K562 (cell line): ENCODE measurements at regions not wholly inside any gene's neighbourhood (a gene's known extent, or its start where the extent isn't known, plus 50 kb on each side); places are given as distances from the start of the nearest gene placed in this dataset.

Experiments used
- ATAC-seq: fragments of 200-7000 bp; cut with Tn5 transposase; 3 replicates; pipeline ENCODE4 v1.9.1; 2020; ENCODE audit warnings: moderate library complexity
- BruUV-seq: library from RNA; stranded (reverse); fragments of 400-500 nt; replicated peaks from 2 replicates; lab custom pipeline; 2021; lab: Mats Ljungman, UMichigan
- CTCF ChIA-PET: fragments of 300-600 bp; formaldehyde crosslinking; extraction: SDS; loops from one replicate; lab custom pipeline; 2021; ENCODE audit warnings: low intra/inter-chr PET ratio; lab: Yijun Ruan, JAX
- POLR2A ChIA-PET: fragments of 300-600, 350-650 bp; sonication (Branson Sonifier 250); formaldehyde crosslinking; extraction: SDS; loops from one replicate; lab custom pipeline; 2021; ENCODE audit warnings: antibody characterized with exemption, inconsistent platforms; lab: Yijun Ruan, JAX
- DNase-seq, 4 experiments: peaks; one replicate each; pipeline versions ENCODE4 v3.0.0 to v3.0.0-alpha.2; 2011 to 2018; ENCODE audit warnings: low spot score in 3 of 4, mixed read lengths in 3 of 4; ENCODE audit errors: extremely low read depth in 1 of 4
- FAIRE-seq: peaks from 2 replicates; lab custom pipeline; 2011; peaks lifted over from hg19 to GRCh38; lab: Jason Lieb, UNC
- H2AFZ ChIP-seq: 2 replicates; pipeline ENCODE4 v1.6.0; 2011; ENCODE audit warnings: low read depth, low read length, control low read depth, inconsistent platforms
- H3K27ac ChIP-seq: fragments of 200-600 bp; 3 replicates; pipeline ENCODE4 v1.8.0; 2011; ENCODE audit warnings: low read depth, mild to moderate bottlenecking, control low read depth, inconsistent platforms, low read length, moderate library complexity, mixed read lengths; ENCODE audit errors: extremely low read depth
- H3K27me3 ChIP-seq, 2 experiments: fragments of 300-600 bp in 1 of 2; 2 replicates in 1 of 2; 3 replicates in 1 of 2; pipeline versions ENCODE4 v1.6.0 to v1.8.0; 2011; ENCODE audit warnings: inconsistent platforms in 2 of 2, low read length in 2 of 2, mild to moderate bottlenecking in 1 of 2, mixed read lengths in 1 of 2, moderate library complexity in 1 of 2; ENCODE audit not compliant: control insufficient read depth in 2 of 2, insufficient read depth in 2 of 2
- H3K36me3 ChIP-seq: fragments of 300-600 bp; 3 replicates; pipeline ENCODE4 v1.8.0; 2011; ENCODE audit warnings: mild to moderate bottlenecking, low read length, inconsistent platforms; ENCODE audit not compliant: control insufficient read depth, insufficient read depth
- H3K4me1 ChIP-seq, 2 experiments: fragments of 200-600 bp in 1 of 2; replicated peaks in 1 of 2; 2 replicates in 1 of 2; 3 replicates in 1 of 2; pipeline versions ENCODE4 v1.5.1 to v1.8.0; 2011; ENCODE audit warnings: inconsistent platforms in 2 of 2, low read length in 2 of 2, mild to moderate bottlenecking in 1 of 2, mixed read lengths in 1 of 2, moderate library complexity in 1 of 2; ENCODE audit not compliant: control insufficient read depth in 2 of 2, insufficient read depth in 2 of 2
- H3K4me2 ChIP-seq: 2 replicates; pipeline ENCODE4 v1.6.1; 2011; ENCODE audit warnings: low read length, control low read depth, inconsistent platforms, mixed read lengths; ENCODE audit not compliant: insufficient read depth
- H3K4me3 ChIP-seq: fragments of 200-600 bp; sonication (generic), shearing (Covaris generic); 2 replicates; pipeline ENCODE4 v1.5.1; 2016; ENCODE audit warnings: control low read depth, inconsistent platforms
- H3K79me2 ChIP-seq: fragments of 200-600 bp; 3 replicates; pipeline ENCODE4 v1.8.0; 2011; ENCODE audit warnings: low read length, inconsistent platforms; ENCODE audit not compliant: control insufficient read depth, insufficient read depth
- H3K9ac ChIP-seq, 2 experiments: 2 replicates each; pipeline versions ENCODE4 v1.6.0 to v1.6.1; 2011; ENCODE audit warnings: low read depth in 2 of 2, low read length in 2 of 2, control low read depth in 1 of 2, inconsistent platforms in 1 of 2, mild to moderate bottlenecking in 1 of 2, mixed read lengths in 1 of 2; ENCODE audit not compliant: insufficient read depth in 1 of 2
- H3K9me1 ChIP-seq: one replicate; pipeline ENCODE4 v1.6.0; 2011; ENCODE audit warnings: inconsistent platforms, mild to moderate bottlenecking, low read length, moderate library complexity; ENCODE audit not compliant: control insufficient read depth, insufficient read depth
- H3K9me3 ChIP-seq: replicated peaks from 2 replicates; pipeline ENCODE4 v1.5.1; 2011; ENCODE audit warnings: low read depth, low read length, inconsistent platforms; ENCODE audit not compliant: control insufficient read depth, insufficient read depth
- H4K20me1 ChIP-seq: replicated peaks from 2 replicates; pipeline ENCODE4 v1.6.1; 2011; ENCODE audit warnings: low read length, inconsistent platforms, mixed read lengths; ENCODE audit not compliant: control insufficient read depth, insufficient read depth
- ADNP ChIP-seq: fragments of 200-800 bp; sonication (Bioruptor generic); IDR thresholded peaks from 2 replicates; pipeline ENCODE4 v1.6.1; 2016; ENCODE audit warnings: missing genetic modification characterization, missing compliant biosample characterization
- BHLHE40 ChIP-seq: IDR thresholded peaks from 2 replicates; pipeline ENCODE4 v1.6.1; 2011; ENCODE audit warnings: low read length, improper control_type of control experiment
- BRCA1 ChIP-seq, 2 experiments: fragments of 450-650 bp in 1 of 2; sonication (generic) in 1 of 2; formaldehyde crosslinking in 1 of 2; IDR thresholded peaks; 2 replicates each; pipeline versions ENCODE4 v1.5.0 to v1.6.1; 2017 to 2020; ENCODE audit warnings: mild to moderate bottlenecking in 1 of 2, missing genetic modification reagents in 1 of 2
- EP300 ChIP-seq: IDR thresholded peaks from 2 replicates; pipeline ENCODE4 v1.6.1; 2012; ENCODE audit warnings: low read length, improper control_type of control experiment
- MAZ ChIP-seq, 2 experiments: fragments of 450-650 bp in 1 of 2; sonication (generic) in 1 of 2; formaldehyde crosslinking; IDR thresholded peaks in 1 of 2; conservative IDR thresholded peaks in 1 of 2; 2 replicates each; pipeline versions ENCODE4 v1.4.0 to v1.5.0; 2020; ENCODE audit warnings: mild to moderate bottlenecking in 1 of 2, missing genetic modification reagents in 1 of 2
- PCBP2 ChIP-seq: fragments of 200-400 bp; formaldehyde crosslinking; IDR thresholded peaks from 2 replicates; pipeline ENCODE4 v1.6.1; 2018; ENCODE audit warnings: low read length, low read depth, mild to moderate bottlenecking, moderate library complexity; ENCODE audit not compliant: poor library complexity, severe bottlenecking
- POLR2A ChIP-seq: fragments of 450-650 bp; conservative IDR thresholded peaks from 2 replicates; pipeline ENCODE4 v1.6.1; 2016
- SMARCC2 ChIP-seq: fragments of 450-650 bp; IDR thresholded peaks from 2 replicates; pipeline ENCODE4 v1.6.1; 2017; ENCODE audit warnings: antibody characterized with exemption, moderate library complexity, mild to moderate bottlenecking, low read depth
- TOE1 ChIP-seq, 2 experiments: fragments of 450-650 bp in 1 of 2; sonication (generic) in 1 of 2; formaldehyde crosslinking in 1 of 2; IDR thresholded peaks; 2 replicates each; pipeline versions ENCODE4 v1.7.1 to v1.8.0; 2016 to 2022; ENCODE audit warnings: borderline replicate concordance in 2 of 2, mild to moderate bottlenecking in 2 of 2, antibody characterized with exemption in 1 of 2, inconsistent platforms in 1 of 2, low read depth in 1 of 2, missing genetic modification reagents in 1 of 2, moderate library complexity in 1 of 2
- TRIM28 ChIP-seq: fragments of 450-650 bp; IDR thresholded peaks from 2 replicates; pipeline ENCODE4 v1.6.1; 2017
- ZC3H11A ChIP-seq: IDR thresholded peaks from 2 replicates; pipeline ENCODE4 v1.6.1; 2012; ENCODE audit warnings: low read depth, low read length, improper control_type of control experiment
- ZKSCAN3 ChIP-seq: fragments of 250-450 bp; sonication (Bioruptor Pico); IDR thresholded peaks from 2 replicates; pipeline ENCODE4 v1.4.0; 2020
- ZNF551 ChIP-seq: fragments of 250-450 bp; sonication (Bioruptor Pico); IDR thresholded peaks from 2 replicates; pipeline ENCODE4 v1.5.0; 2021; ENCODE audit warnings: mild to moderate bottlenecking, moderate library complexity
- ZNF561 ChIP-seq: fragments of 450-650 bp; formaldehyde crosslinking; conservative IDR thresholded peaks from 2 replicates; pipeline ENCODE4 v1.4.0; 2020; ENCODE audit warnings: mild to moderate bottlenecking, moderate library complexity
- WGBS: fragments of 100-300 bp; shearing (Covaris generic); methylation state at CpG from one replicate; pipeline ENCODE4 v1.1.6; 2016; ENCODE audit warnings: low coverage, mixed read lengths; ENCODE audit not compliant: insufficient coverage; ENCODE audit errors: missing lambda C conversion rate; 5-methylcytosine and 5-hydroxymethylcytosine counted together
- in situ Hi-C: fragments of 300-500 bp; cut with MboI; formaldehyde crosslinking; loops from 4 replicates; pipeline ENCODE4 v1.15.0; 2018; ENCODE audit warnings: inconsistent platforms, mixed read lengths
- intact Hi-C: fragments of 100-400 bp; cut with micrococcal nuclease; formaldehyde crosslinking; loops from 2 replicates; pipeline ENCODE4 v1.14.2; 2022
- TF ChIP-seq, protein P1 (sequence below): fragments of 450-650 bp; IDR thresholded peaks from 2 replicates; pipeline ENCODE4 v1.6.1; 2016; ENCODE audit warnings: low read depth, mild to moderate bottlenecking, moderate library complexity
- TF ChIP-seq, protein P2 (sequence below): fragments of 450-650 bp; IDR thresholded peaks from 2 replicates; pipeline ENCODE4 v1.6.1; 2017; ENCODE audit warnings: antibody characterized with exemption, mild to moderate bottlenecking
- TF ChIP-seq, protein P3 (sequence below): fragments of 200-800 bp; sonication (Bioruptor generic); IDR thresholded peaks from 2 replicates; pipeline ENCODE4 v1.6.1; 2017; ENCODE audit warnings: missing genetic modification characterization, missing compliant biosample characterization

DNA sequence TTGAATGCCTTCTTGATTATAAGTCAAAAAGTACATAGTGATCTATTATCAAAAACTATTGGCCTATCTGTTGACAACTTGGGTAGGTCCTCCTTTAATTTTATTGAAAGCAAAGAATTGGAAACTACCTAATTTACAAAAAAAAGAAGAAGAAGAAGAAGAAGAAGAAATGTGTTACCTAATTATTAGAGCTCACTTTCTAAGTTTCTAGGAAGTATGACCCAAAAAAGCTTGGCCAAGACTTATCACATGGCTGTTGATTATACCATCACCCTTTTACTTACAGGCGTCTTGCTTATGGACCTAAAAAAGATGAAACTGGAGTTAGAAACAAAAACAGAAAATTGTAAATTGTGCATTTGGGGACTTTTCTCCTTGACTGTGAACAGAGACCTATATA lies 81.8 kb upstream of the PIK3CG start:
- H3K36me3 ChIP-seq, result peaks cover 59% of the 10 kb centered on the region
- H3K4me1 ChIP-seq, result peaks cover 7 to 38% of the 10 kb centered on the region in 2 experiments; a peak in 4 of 5 replicates
- ChIA-PET CTCF (no interaction called here), POLR2A (interaction anchor here (0.5 to 0.9 kb wide), 3 partner anchors 8 to 1143 kb away, joined by 3 read pairs; no protein-coding TSS in a partner anchor)
- no peaks in the 10 kb centered on the region for H3K9me1 ChIP-seq
- H3K4me2 ChIP-seq, result no peak overlapping the region
- in situ Hi-C loops, result no loop called here
- DNase-seq (no peak), ATAC-seq (no peak), FAIRE-seq (no peak)
- WGBS, result 60% methylated on average over 1 of the region's 1 CpG
- no TSS peak for BruUV-seq
- H3K27ac ChIP-seq, result no peak overlapping the region
- no peak overlapping the region for H3K4me3 ChIP-seq
- peaks cover 81% of the 10 kb centered on the region for H3K79me2 ChIP-seq
- intact Hi-C loops, result no loop called here
- no peak for TF ChIP-seq BHLHE40
- TF ChIP-seq, protein P1, sequence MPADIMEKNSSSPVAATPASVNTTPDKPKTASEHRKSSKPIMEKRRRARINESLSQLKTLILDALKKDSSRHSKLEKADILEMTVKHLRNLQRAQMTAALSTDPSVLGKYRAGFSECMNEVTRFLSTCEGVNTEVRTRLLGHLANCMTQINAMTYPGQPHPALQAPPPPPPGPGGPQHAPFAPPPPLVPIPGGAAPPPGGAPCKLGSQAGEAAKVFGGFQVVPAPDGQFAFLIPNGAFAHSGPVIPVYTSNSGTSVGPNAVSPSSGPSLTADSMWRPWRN, result no peak
- TF ChIP-seq TRIM28, result no peak
- TF ChIP-seq TOE1 (IDR thresholded peaks at IDR 0.05; ENCODE audit: borderline replicate concordance), result no peak
- no peak for TF ChIP-seq TOE1 (CRISPR knock-in tag; IDR thresholded peaks at IDR 0.05; ENCODE audit: borderline replicate concordance, low read depth)
- TF ChIP-seq SMARCC2, result no peak
- TF ChIP-seq, protein P2, sequence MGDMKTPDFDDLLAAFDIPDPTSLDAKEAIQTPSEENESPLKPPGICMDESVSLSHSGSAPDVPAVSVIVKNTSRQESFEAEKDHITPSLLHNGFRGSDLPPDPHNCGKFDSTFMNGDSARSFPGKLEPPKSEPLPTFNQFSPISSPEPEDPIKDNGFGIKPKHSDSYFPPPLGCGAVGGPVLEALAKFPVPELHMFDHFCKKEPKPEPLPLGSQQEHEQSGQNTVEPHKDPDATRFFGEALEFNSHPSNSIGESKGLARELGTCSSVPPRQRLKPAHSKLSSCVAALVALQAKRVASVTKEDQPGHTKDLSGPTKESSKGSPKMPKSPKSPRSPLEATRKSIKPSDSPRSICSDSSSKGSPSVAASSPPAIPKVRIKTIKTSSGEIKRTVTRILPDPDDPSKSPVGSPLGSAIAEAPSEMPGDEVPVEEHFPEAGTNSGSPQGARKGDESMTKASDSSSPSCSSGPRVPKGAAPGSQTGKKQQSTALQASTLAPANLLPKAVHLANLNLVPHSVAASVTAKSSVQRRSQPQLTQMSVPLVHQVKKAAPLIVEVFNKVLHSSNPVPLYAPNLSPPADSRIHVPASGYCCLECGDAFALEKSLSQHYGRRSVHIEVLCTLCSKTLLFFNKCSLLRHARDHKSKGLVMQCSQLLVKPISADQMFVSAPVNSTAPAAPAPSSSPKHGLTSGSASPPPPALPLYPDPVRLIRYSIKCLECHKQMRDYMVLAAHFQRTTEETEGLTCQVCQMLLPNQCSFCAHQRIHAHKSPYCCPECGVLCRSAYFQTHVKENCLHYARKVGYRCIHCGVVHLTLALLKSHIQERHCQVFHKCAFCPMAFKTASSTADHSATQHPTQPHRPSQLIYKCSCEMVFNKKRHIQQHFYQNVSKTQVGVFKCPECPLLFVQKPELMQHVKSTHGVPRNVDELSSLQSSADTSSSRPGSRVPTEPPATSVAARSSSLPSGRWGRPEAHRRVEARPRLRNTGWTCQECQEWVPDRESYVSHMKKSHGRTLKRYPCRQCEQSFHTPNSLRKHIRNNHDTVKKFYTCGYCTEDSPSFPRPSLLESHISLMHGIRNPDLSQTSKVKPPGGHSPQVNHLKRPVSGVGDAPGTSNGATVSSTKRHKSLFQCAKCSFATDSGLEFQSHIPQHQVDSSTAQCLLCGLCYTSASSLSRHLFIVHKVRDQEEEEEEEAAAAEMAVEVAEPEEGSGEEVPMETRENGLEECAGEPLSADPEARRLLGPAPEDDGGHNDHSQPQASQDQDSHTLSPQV, result 0 out of 2 replicates have a peak, but pooled peaks have one; percentile 25
- TF ChIP-seq ADNP (tag), result 0 out of 2 replicates have a peak, but pooled peaks have one; percentile 2
- TF ChIP-seq ZKSCAN3 (CRISPR knock-in tag), result no peak
- no peak for TF ChIP-seq BRCA1 (IDR thresholded peaks at IDR 0.05)
- no peak for TF ChIP-seq BRCA1 (CRISPR knock-in tag; IDR thresholded peaks at IDR 0.05)
- TF ChIP-seq POLR2A, result 0 out of 2 replicates have a peak, but pooled peaks have one; percentile 14
- no peak for TF ChIP-seq ZNF561 (CRISPR knock-in tag)
- TF ChIP-seq ZC3H11A, result no peak
- TF ChIP-seq PCBP2, result no peak
- TF ChIP-seq ZNF551 (CRISPR knock-in tag), result no peak
- no peak for TF ChIP-seq EP300
- TF ChIP-seq, protein P3, sequence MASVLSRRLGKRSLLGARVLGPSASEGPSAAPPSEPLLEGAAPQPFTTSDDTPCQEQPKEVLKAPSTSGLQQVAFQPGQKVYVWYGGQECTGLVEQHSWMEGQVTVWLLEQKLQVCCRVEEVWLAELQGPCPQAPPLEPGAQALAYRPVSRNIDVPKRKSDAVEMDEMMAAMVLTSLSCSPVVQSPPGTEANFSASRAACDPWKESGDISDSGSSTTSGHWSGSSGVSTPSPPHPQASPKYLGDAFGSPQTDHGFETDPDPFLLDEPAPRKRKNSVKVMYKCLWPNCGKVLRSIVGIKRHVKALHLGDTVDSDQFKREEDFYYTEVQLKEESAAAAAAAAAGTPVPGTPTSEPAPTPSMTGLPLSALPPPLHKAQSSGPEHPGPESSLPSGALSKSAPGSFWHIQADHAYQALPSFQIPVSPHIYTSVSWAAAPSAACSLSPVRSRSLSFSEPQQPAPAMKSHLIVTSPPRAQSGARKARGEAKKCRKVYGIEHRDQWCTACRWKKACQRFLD (CRISPR knock-in tag), result no peak
- TF ChIP-seq MAZ (CRISPR knock-in tag; conservative IDR thresholded peaks at IDR 0.05 in 1 of 2, IDR thresholded peaks at IDR 0.05 in 1 of 2), result peak in 1 of 2 experiments; percentile 24; a peak in 1 of 4 replicates
- H2AFZ ChIP-seq, result no peak overlapping the region
- no peaks in the 10 kb centered on the region for H4K20me1 ChIP-seq
- no peak overlapping the region for H3K9ac ChIP-seq
- H3K9me3 ChIP-seq, result no peaks in the 10 kb centered on the region
- no peaks in the 10 kb centered on the region for H3K27me3 ChIP-seq
